ENCODE measurements at regions not wholly inside any gene's neighbourhood (a gene's known extent, or its start where the extent isn't known, plus 50 kb on each side); places are given as distances from the start of the nearest gene placed in this dataset.

DNA sequence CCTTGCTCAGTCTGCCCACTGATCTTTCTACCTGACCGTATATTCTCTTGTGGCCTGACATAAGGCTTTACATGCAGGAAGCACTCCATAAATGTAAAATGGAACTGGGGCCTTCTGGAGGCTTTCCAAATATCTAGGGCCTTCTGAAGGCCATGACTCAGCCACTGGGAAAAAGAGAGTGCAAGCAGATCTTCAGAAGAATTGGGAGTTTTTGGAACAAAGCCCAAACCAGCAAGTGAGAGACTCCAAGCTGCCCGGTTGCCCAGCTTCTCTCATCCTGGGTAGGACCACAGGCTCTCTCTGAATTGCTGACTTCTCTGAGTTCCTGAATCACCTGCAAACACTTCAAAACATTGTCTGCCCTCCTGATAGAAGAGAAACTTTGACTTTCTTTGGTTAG is 107.9 kb upstream of the BMAL1 start:
- peak; percentile 14 to 15 for DNase-seq
- Histone ChIP-seq H3K4me1 (peaks cover 0 to 4% of the 10 kb centered on the region in 2 donors), H3K4me3 (replicated peaks in 1 of 3) (no peak overlapping the region), H3K36me3 (no peaks in the 10 kb centered on the region), H3K27me3 (no peaks in the 10 kb centered on the region), H3K9me3 (no peaks in the 10 kb centered on the region), H3K27ac (no peak overlapping the region)
- TF ChIP-seq, protein P1, sequence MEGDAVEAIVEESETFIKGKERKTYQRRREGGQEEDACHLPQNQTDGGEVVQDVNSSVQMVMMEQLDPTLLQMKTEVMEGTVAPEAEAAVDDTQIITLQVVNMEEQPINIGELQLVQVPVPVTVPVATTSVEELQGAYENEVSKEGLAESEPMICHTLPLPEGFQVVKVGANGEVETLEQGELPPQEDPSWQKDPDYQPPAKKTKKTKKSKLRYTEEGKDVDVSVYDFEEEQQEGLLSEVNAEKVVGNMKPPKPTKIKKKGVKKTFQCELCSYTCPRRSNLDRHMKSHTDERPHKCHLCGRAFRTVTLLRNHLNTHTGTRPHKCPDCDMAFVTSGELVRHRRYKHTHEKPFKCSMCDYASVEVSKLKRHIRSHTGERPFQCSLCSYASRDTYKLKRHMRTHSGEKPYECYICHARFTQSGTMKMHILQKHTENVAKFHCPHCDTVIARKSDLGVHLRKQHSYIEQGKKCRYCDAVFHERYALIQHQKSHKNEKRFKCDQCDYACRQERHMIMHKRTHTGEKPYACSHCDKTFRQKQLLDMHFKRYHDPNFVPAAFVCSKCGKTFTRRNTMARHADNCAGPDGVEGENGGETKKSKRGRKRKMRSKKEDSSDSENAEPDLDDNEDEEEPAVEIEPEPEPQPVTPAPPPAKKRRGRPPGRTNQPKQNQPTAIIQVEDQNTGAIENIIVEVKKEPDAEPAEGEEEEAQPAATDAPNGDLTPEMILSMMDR (IDR thresholded peaks at IDR 0.05) = no peak
- no peak for TF ChIP-seq POLR2A (IDR thresholded peaks at IDR 0.05)
- intact Hi-C loops (cut with DNase I) = no loop called here
- 4 to 36% methylated on average over 2 of the region's 2 CpGs for WGBS, 2 donors

GRCh38 chr11:13174090-13174489 is 103.5 kb upstream of the BMAL1 start:
- 86 to 89% methylated on average over 6 of the region's 6 CpGs for WGBS, 2 donors
- intact Hi-C loops (cut with DNase I) = no loop called here
- no peak for DNase-seq
- Histone ChIP-seq H3K27ac (no peak overlapping the region), H3K4me1 (peaks cover 0 to 4% of the 10 kb centered on the region in 2 donors), H3K9me3 (no peaks in the 10 kb centered on the region), H3K4me3 (replicated peaks in 1 of 3) (no peak overlapping the region), H3K27me3 (no peaks in the 10 kb centered on the region), H3K36me3 (no peaks in the 10 kb centered on the region)
- TF ChIP-seq, protein P1 (IDR thresholded peaks at IDR 0.05) = no peak
- no peak for TF ChIP-seq POLR2A (IDR thresholded peaks at IDR 0.05)

DNA sequence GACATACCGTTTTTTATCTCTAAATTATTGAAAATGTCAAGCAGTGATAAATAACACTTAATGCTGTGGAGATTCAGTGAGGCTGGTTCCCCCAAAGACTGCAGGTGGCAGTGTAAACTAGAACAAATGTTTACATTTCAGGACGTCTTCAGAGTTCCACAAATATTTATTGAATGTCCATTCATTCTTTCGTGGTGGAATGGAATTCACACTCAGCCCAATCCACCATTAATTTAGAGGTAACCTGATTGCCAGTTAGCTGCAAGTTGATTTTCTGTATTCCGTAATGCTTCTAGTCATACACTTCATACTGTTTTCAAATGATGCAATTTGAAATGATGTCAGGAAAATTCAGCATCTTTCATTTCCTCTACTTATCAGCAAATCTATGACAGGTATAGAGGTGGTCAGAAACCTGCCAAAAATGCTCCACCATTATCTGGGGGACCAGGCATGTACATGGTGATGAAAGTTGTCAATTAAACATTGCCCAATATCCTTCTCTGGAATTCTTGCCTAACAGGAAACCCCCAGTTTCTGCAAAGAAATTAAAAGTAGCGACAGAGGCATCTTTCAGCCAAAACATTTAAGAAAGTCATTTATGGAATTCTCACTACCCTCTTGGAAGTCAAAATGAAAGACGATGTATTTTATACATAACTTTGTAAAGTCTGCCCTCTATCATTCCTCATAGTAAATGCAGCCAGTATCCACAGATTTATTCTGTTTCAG is 94.3 kb upstream of the BMAL1 start:
- Histone ChIP-seq H3K27me3 (no peaks in the 10 kb centered on the region), H3K4me1 (no peaks in the 10 kb centered on the region), H3K4me3 (replicated peaks in 1 of 3) (no peak overlapping the region), H3K9me3 (no peaks in the 10 kb centered on the region), H3K36me3 (no peaks in the 10 kb centered on the region), H3K27ac (no peak overlapping the region)
- DNase-seq = no peak
- TF ChIP-seq, protein P1 (IDR thresholded peaks at IDR 0.05) = peak in 5 of 6 experiments; percentile 13 to 48 (median 40)
- no peak for TF ChIP-seq POLR2A (IDR thresholded peaks at IDR 0.05)
- WGBS, 2 donors = 23 to 29% methylated on average over 6 of the region's 6 CpGs
- intact Hi-C loops (cut with DNase I) = no loop called here

DNA sequence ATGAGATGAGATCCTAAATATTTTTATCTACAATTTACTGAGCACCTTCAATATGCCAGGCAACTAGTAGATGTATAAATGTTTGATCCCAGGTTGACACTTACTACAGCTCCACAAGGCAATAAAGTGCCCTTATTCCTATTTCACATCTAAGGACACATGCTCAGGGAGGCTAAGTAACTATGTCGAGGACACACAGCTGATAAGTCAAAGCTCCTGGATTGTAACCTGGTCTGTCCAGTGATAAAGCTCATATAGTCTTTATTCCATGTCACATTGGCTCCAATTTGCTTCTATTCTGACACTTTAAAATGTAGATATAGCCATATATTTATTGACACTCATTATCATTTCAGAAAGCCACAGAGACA is 93.8 kb upstream of the BMAL1 start:
- Histone ChIP-seq H3K27ac (no peak overlapping the region), H3K4me3 (replicated peaks in 1 of 3) (no peak overlapping the region), H3K4me1 (no peaks in the 10 kb centered on the region), H3K36me3 (no peaks in the 10 kb centered on the region), H3K9me3 (no peaks in the 10 kb centered on the region), H3K27me3 (no peaks in the 10 kb centered on the region)
- 95 to 96% methylated on average over 1 of the region's 1 CpG for WGBS, 2 donors
- no peak for TF ChIP-seq POLR2A (IDR thresholded peaks at IDR 0.05)
- TF ChIP-seq, protein P1 (IDR thresholded peaks at IDR 0.05) = peak in 1 of 6 experiments; percentile 28
- no peak for DNase-seq
- intact Hi-C loops (cut with DNase I) = no loop called here

- intact Hi-C loops (cut with DNase I) = no loop called here
- no peak overlapping the region for H3K27ac ChIP-seq
- 42 to 51% methylated on average over 9 of the region's 9 CpGs for WGBS, 2 donors
These were observed 93.2 kb upstream of the BMAL1 start for GRCh38 chr11:13184295-13184794.

More at GRCh38 chr11:13184295-13184794, 93.2 kb upstream of the BMAL1 start:
- Histone ChIP-seq H3K4me1 (no peaks in the 10 kb centered on the region), H3K27me3 (no peaks in the 10 kb centered on the region), H3K9me3 (no peaks in the 10 kb centered on the region), H3K36me3 (no peaks in the 10 kb centered on the region), H3K4me3 (replicated peaks in 1 of 3) (no peak overlapping the region)
- peak in 1 of 2 donors; percentile 6 for DNase-seq
- no peak for TF ChIP-seq POLR2A (IDR thresholded peaks at IDR 0.05)
- TF ChIP-seq, protein P1 (IDR thresholded peaks at IDR 0.05) = no peak

All from thyroid gland (tissue), 4 donors.